Astrocyte (in vitro differentiated cells and primary cell): ENCODE measurements at regions not wholly inside any gene's neighbourhood (a gene's known extent, or its start where the extent isn't known, plus 50 kb on each side); places are given as distances from the start of the nearest gene placed in this dataset.

ENCODE experiments used
- DNase-seq: peaks from one replicate; pipeline ENCODE4 v3.0.0-alpha.2; 2010; ENCODE audit warnings: low read depth
- FAIRE-seq: peaks from 2 replicates; lab custom pipeline; 2011; peaks lifted over from hg19 to GRCh38; lab: Jason Lieb, UNC
- H2AFZ ChIP-seq: 2 replicates; pipeline ENCODE4 v1.6.0; 2012; ENCODE audit warnings: low read depth, low read length, inconsistent platforms
- H3K27ac ChIP-seq: 2 replicates; pipeline ENCODE4 v1.5.1; 2011; ENCODE audit warnings: low read depth, low read length, inconsistent platforms
- H3K27me3 ChIP-seq: 2 replicates; pipeline ENCODE4 v1.6.0; 2011; ENCODE audit warnings: low read length, inconsistent platforms; ENCODE audit not compliant: insufficient read depth
- H3K36me3 ChIP-seq: 2 replicates; pipeline ENCODE4 v1.5.1; 2011; ENCODE audit warnings: low read length, inconsistent platforms; ENCODE audit not compliant: insufficient read depth
- H3K4me1 ChIP-seq: 2 replicates; pipeline ENCODE4 v1.5.1; 2011; ENCODE audit warnings: low read length, inconsistent platforms; ENCODE audit not compliant: insufficient read depth
- H3K4me2 ChIP-seq: 2 replicates; pipeline ENCODE4 v1.6.0; 2012; ENCODE audit warnings: low read length, inconsistent platforms
- H3K4me3 ChIP-seq: 2 replicates; pipeline ENCODE4 v1.5.1; 2011; ENCODE audit warnings: low read depth, mild to moderate bottlenecking, low read length, inconsistent platforms; ENCODE audit not compliant: insufficient read depth
- H3K79me2 ChIP-seq: 2 replicates; pipeline ENCODE4 v1.6.0; 2012; ENCODE audit warnings: mild to moderate bottlenecking, low read length, inconsistent platforms; ENCODE audit not compliant: insufficient read depth
- H3K9ac ChIP-seq: 2 replicates; pipeline ENCODE4 v1.6.0; 2012; ENCODE audit warnings: mild to moderate bottlenecking, low read length, inconsistent platforms
- H3K9me3 ChIP-seq: 2 replicates; pipeline ENCODE4 v1.5.1; 2012; ENCODE audit warnings: low read depth, mild to moderate bottlenecking, low read length, inconsistent platforms; ENCODE audit not compliant: insufficient read depth
- H4K20me1 ChIP-seq: 2 replicates; pipeline ENCODE4 v1.6.0; 2012; ENCODE audit warnings: low read length, inconsistent platforms; ENCODE audit not compliant: insufficient read depth
- H3K27ac Mint-ChIP-seq: one replicate; pipeline ENCODE4 v1.8.0; 2021; ENCODE audit warnings: mild to moderate bottlenecking, mixed read lengths; ENCODE audit not compliant: unreplicated experiment
- H3K27me3 Mint-ChIP-seq: one replicate; pipeline ENCODE4 v1.8.0; 2021; ENCODE audit warnings: low read depth, mixed read lengths; ENCODE audit not compliant: unreplicated experiment
- H3K36me3 Mint-ChIP-seq: one replicate; pipeline ENCODE4 v1.8.0; 2021; ENCODE audit warnings: low read depth, mixed read lengths; ENCODE audit not compliant: unreplicated experiment
- H3K4me1 Mint-ChIP-seq: one replicate; pipeline ENCODE4 v1.8.0; 2021; ENCODE audit warnings: low read depth, mixed read lengths; ENCODE audit not compliant: unreplicated experiment
- H3K4me3 Mint-ChIP-seq: one replicate; pipeline ENCODE4 v1.8.0; 2021; ENCODE audit warnings: mild to moderate bottlenecking, moderate library complexity, mixed read lengths; ENCODE audit not compliant: unreplicated experiment
- H3K9me3 Mint-ChIP-seq: one replicate; pipeline ENCODE4 v1.8.0; 2021; ENCODE audit warnings: mild to moderate bottlenecking, mixed read lengths; ENCODE audit not compliant: unreplicated experiment
- CTCF ChIP-seq: IDR thresholded peaks from 2 replicates; pipeline ENCODE4 v1.5.1; 2011; ENCODE audit warnings: low read depth, mild to moderate bottlenecking, inconsistent platforms, low read length, moderate library complexity; ENCODE audit not compliant: insufficient read depth
- EZH2 ChIP-seq: IDR thresholded peaks from 2 replicates; pipeline ENCODE4 v1.6.1; 2012; ENCODE audit warnings: mild to moderate bottlenecking, low read length, inconsistent platforms; ENCODE audit not compliant: insufficient read depth

GRCh38 chr4:24146127-24146526, 256.3 kb upstream of the PPARGC1A start:
- no peak overlapping the region for H2AFZ ChIP-seq
- Mint-ChIP-seq H3K36me3 (no peaks in the 10 kb centered on the region), H3K9me3 (peaks cover 2% of the 10 kb centered on the region), H3K4me1 (no peaks in the 10 kb centered on the region), H3K27ac (no peak overlapping the region), H3K4me3 (no peak overlapping the region), H3K27me3 (peaks cover 5% of the 10 kb centered on the region)
- H3K27ac ChIP-seq: no peak overlapping the region
- H3K4me3 ChIP-seq: no peak overlapping the region
- H3K36me3 ChIP-seq: no peaks in the 10 kb centered on the region
- FAIRE-seq (no peak), DNase-seq (no peak)
- H3K9me3 ChIP-seq: no peaks in the 10 kb centered on the region
- H4K20me1 ChIP-seq: no peaks in the 10 kb centered on the region
- H3K27me3 ChIP-seq: peaks cover 2% of the 10 kb centered on the region
- no peak overlapping the region for H3K9ac ChIP-seq
- TF ChIP-seq CTCF: no peak
- TF ChIP-seq EZH2: no peak
- H3K4me1 ChIP-seq: no peaks in the 10 kb centered on the region
- no peak overlapping the region for H3K4me2 ChIP-seq
- no peaks in the 10 kb centered on the region for H3K79me2 ChIP-seq

GRCh38 chr4:24145591-24145990, 255.7 kb upstream of the PPARGC1A start:
- no peak overlapping the region for H3K9ac ChIP-seq
- H2AFZ ChIP-seq: no peak overlapping the region
- H4K20me1 ChIP-seq: no peaks in the 10 kb centered on the region
- no peak for FAIRE-seq
- no peaks in the 10 kb centered on the region for H3K36me3 ChIP-seq
- TF ChIP-seq EZH2 (no peak), CTCF (no peak)
- H3K4me3 ChIP-seq: no peak overlapping the region
- H3K4me3 Mint-ChIP-seq: no peak overlapping the region
- H3K27ac ChIP-seq: no peak overlapping the region
- H3K9me3 Mint-ChIP-seq: peaks cover 2% of the 10 kb centered on the region
- no peaks in the 10 kb centered on the region for H3K79me2 ChIP-seq
- DNase-seq: no peak
- no peak overlapping the region for H3K4me2 ChIP-seq
- H3K27me3 ChIP-seq: peaks cover 2% of the 10 kb centered on the region
- peaks cover under 1% of the 10 kb centered on the region for H3K4me1 Mint-ChIP-seq
- peaks cover 5% of the 10 kb centered on the region for H3K27me3 Mint-ChIP-seq
- no peaks in the 10 kb centered on the region for H3K4me1 ChIP-seq
- no peaks in the 10 kb centered on the region for H3K9me3 ChIP-seq
- H3K27ac Mint-ChIP-seq: no peak overlapping the region
- no peaks in the 10 kb centered on the region for H3K36me3 Mint-ChIP-seq

GRCh38 chr4:24144381-24144780, 254.5 kb upstream of the PPARGC1A start:
- Mint-ChIP-seq H3K27me3 (peaks cover 5% of the 10 kb centered on the region), H3K4me1 (peaks cover 1% of the 10 kb centered on the region), H3K9me3 (peaks cover 2% of the 10 kb centered on the region), H3K27ac (no peak overlapping the region), H3K36me3 (no peaks in the 10 kb centered on the region), H3K4me3 (no peak overlapping the region)
- no peaks in the 10 kb centered on the region for H3K36me3 ChIP-seq
- no peaks in the 10 kb centered on the region for H4K20me1 ChIP-seq
- H3K4me2 ChIP-seq: no peak overlapping the region
- H3K27me3 ChIP-seq: peaks cover 2% of the 10 kb centered on the region
- H3K27ac ChIP-seq: no peak overlapping the region
- H3K9ac ChIP-seq: no peak overlapping the region
- no peaks in the 10 kb centered on the region for H3K79me2 ChIP-seq
- H3K9me3 ChIP-seq: no peaks in the 10 kb centered on the region
- H3K4me1 ChIP-seq: no peaks in the 10 kb centered on the region
- FAIRE-seq: no peak
- DNase-seq: no peak
- H3K4me3 ChIP-seq: no peak overlapping the region
- no peak overlapping the region for H2AFZ ChIP-seq
- TF ChIP-seq EZH2 (no peak), CTCF (no peak)
